Lower leg skin (tissue), 3 donors: ENCODE measurements at regions not wholly inside any gene's neighbourhood (a gene's known extent, or its start where the extent isn't known, plus 50 kb on each side); places are given as distances from the start of the nearest gene placed in this dataset.

Experiments used
- CTCF ChIP-seq, 3 donors: fragments of 450-650 bp; IDR thresholded peaks; one replicate each; pipeline ENCODE4 v1.5.1; 2016; ENCODE audit warnings: antibody characterized with exemption in 3 of 3, mild to moderate bottlenecking in 3 of 3, moderate library complexity in 2 of 3
- POLR2A ChIP-seq, 2 donors: fragments of 450-650 bp; IDR thresholded peaks; one replicate each; pipeline ENCODE4 v1.6.1; 2016 to 2017; ENCODE audit warnings: antibody characterized with exemption in 2 of 2, mild to moderate bottlenecking in 1 of 2, moderate library complexity in 1 of 2

GRCh38 chr2:90221300-90221651, 1529.8 kb downstream of the RPIA start:
- TF ChIP-seq CTCF (IDR thresholded peaks at IDR 0.05) (no peak), POLR2A (IDR thresholded peaks at IDR 0.05) (no peak)
